Amygdala (tissue), 56 donors: ENCODE measurements at regions not wholly inside any gene's neighbourhood (a gene's known extent, or its start where the extent isn't known, plus 50 kb on each side); places are given as distances from the start of the nearest gene placed in this dataset.

Experiments used
- DNase-seq, 56 donors: peaks; one replicate each; lab custom pipeline; 2025; lab: John Stamatoyannopoulos, UW

GRCh38 chr10:78260680-78261079, 227.0 kb downstream of the RPS24 start:
- DNase-seq: no peak

GRCh38 chr10:78261291-78261690, 227.6 kb downstream of the RPS24 start:
- DNase-seq: no peak

GRCh38 chr10:78262860-78263259, 229.2 kb downstream of the RPS24 start:
- no peak for DNase-seq

- DNase-seq: peak in 52 of 56 donors; percentile 17 to 91 (median 70)
Measured at GRCh38 chr10:78263521-78263988, 229.9 kb downstream of the RPS24 start.

- DNase-seq: peak in 30 of 56 donors; percentile 10 to 70 (median 39)
Measured at GRCh38 chr10:78264361-78264760, 230.7 kb downstream of the RPS24 start.

- peak in 2 of 56 donors; percentile 11 to 16 for DNase-seq
Measured at GRCh38 chr10:78266741-78267469, 233.2 kb downstream of the RPS24 start.

- no peak for DNase-seq
Measured at GRCh38 chr10:78267598-78267997, 233.9 kb downstream of the RPS24 start.

GRCh38 chr10:78269060-78269459, 235.4 kb downstream of the RPS24 start:
- DNase-seq: no peak

- DNase-seq: no peak
Measured at GRCh38 chr10:78272329-78272728, 238.7 kb downstream of the RPS24 start.

GRCh38 chr10:78274491-78274890, 240.8 kb downstream of the RPS24 start:
- no peak for DNase-seq

GRCh38 chr10:78276139-78276538, 242.5 kb downstream of the RPS24 start:
- no peak for DNase-seq

- no peak for DNase-seq
Measured at GRCh38 chr10:78277314-78278057, 243.8 kb downstream of the RPS24 start.

GRCh38 chr10:78278058-78278404, 244.4 kb downstream of the RPS24 start:
- peak in 40 of 56 donors; percentile 9 to 77 (median 46) for DNase-seq

- DNase-seq: no peak
Measured at GRCh38 chr10:78279756-78280155, 246.1 kb downstream of the RPS24 start.

- no peak for DNase-seq
Measured at GRCh38 chr10:78280604-78281003, 246.9 kb downstream of the RPS24 start.

- DNase-seq: no peak
Measured at GRCh38 chr10:78281627-78282026, 248.0 kb downstream of the RPS24 start.

GRCh38 chr10:78283069-78283682, 249.5 kb downstream of the RPS24 start:
- DNase-seq: no peak

GRCh38 chr10:78284381-78284780, 250.7 kb downstream of the RPS24 start:
- DNase-seq: no peak

GRCh38 chr10:78285226-78285625, 251.6 kb downstream of the RPS24 start:
- DNase-seq: no peak

GRCh38 chr10:78286186-78286585, 252.5 kb downstream of the RPS24 start:
- no peak for DNase-seq

- DNase-seq: no peak
Measured at GRCh38 chr10:78286668-78287067, 253.0 kb downstream of the RPS24 start.
